SIG-M5 treated with dmso at 0.1 percent for 504 hours (cell line): ENCODE measurements at regions not wholly inside any gene's neighbourhood (a gene's known extent, or its start where the extent isn't known, plus 50 kb on each side); places are given as distances from the start of the nearest gene placed in this dataset.
"Not testable (repeated sequence)": the region's sequence is repeated elsewhere in the genome, so short reads cannot be mapped to it uniquely, and the experiment has no call there.

ENCODE experiments used
- DNase-seq: peaks from one replicate; lab custom pipeline; 2025; ENCODE audit not compliant: unreplicated experiment; lab: John Stamatoyannopoulos, UW

GRCh38 chr5:92944903-92945604 is 636.0 kb downstream of the NR2F1-AS1 start:
- no peak for DNase-seq

DNA sequence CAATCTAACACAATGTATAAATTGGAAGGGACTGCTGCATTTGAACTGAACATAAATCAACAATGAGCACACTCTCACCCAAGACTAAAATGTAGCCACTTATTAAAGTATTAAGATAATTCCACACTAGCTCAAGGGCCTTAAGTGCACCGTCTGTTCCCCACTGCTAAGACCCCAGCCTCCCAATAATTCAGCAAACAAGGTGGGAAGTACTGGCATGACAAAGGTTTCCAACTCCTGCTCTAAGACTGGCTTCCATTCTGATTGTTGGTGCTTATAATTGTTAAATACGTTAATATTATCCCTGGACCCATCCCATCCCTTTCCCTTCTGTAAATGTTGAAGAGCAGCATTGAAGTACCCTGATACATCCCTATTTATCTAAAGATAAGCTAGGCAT is 636.7 kb downstream of the NR2F1-AS1 start:
- no peak for DNase-seq

DNA sequence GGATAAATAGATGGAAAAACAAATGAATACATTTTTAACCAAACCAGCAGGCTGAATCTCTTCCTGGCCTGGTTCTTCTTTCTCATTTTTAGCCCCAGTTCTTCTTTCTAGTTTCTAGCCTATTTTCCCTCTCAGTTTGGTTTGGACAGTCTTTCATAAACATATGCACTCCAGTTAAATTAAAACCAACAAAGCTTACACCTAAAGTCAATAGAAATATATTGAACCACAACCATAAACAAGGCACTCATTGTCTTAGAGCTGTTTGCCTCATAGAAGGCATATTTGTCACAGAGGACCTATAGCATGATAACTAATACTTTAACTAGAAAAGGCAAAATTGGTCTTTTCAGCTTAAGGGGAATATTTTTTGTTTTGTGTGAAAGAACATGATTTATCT is 638.3 kb downstream of the NR2F1-AS1 start:
- no peak for DNase-seq

DNA sequence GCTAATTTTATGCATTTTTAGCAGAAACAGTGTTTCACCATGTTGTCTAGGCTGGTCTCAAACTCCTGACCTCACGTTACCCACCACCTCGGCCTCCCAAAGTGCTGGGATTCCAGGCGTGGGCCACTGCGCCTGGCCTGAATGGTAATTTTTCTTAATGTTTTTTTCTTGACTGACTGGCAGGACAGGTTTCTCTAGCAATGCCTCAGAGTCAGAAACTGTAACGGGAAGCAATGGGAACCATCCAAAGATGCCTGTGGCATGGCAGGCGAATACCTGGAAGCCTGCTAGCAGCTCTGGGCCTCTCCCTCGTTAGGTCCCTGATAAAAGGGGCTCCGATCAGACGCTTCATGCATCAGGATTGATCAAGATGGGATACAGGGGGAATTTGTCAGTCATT is 639.2 kb downstream of the NR2F1-AS1 start:
- no peak for DNase-seq

DNA sequence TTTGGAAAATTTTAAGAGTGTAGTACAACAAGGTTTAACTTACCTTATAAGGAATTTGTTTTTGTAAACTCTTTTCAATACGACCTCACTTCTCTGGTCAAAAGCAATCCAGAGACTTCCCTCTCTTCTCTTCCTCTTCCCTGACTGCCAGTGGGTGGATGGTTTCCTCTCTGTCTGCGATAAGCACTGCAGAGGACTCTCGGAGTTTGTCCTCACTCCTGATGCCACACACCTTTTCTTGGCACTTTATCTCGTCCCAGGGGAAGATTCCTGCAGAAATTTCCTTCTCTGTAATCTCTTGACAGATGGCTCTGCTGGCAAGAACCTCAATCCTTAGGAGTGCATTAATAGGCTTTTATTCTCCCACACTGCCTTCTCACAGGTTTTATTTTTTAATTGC is 641.6 kb downstream of the NR2F1-AS1 start:
- DNase-seq: no peak

DNA sequence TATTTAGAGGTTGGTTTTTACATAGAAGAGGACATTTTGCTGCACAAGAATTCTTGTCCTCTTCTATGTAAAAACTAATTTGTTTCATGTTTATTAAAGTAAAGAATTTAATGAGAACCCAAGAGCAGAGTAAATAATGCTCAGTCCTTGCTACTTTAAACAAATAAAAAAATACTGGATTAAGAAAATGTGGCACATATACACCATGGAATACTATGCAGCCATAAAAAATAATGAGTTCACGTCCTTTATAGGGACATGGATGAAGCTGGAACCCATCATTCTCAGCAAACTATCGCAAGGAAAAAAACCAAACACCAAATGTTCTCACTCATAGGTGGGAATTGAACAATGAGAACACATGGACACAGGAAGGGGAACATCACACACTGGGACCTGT is 643.6 kb downstream of the NR2F1-AS1 start:
- DNase-seq: not testable (repeated sequence)

- DNase-seq: no peak
Observed at GRCh38 chr5:92930057-92930456, 651.0 kb downstream of the NR2F1-AS1 start.

- no peak for DNase-seq
Observed at GRCh38 chr5:92927291-92927778, 653.7 kb downstream of the NR2F1-AS1 start.

- DNase-seq: no peak
Observed at GRCh38 chr5:92923885-92924284, 657.1 kb downstream of the NR2F1-AS1 start.

DNA sequence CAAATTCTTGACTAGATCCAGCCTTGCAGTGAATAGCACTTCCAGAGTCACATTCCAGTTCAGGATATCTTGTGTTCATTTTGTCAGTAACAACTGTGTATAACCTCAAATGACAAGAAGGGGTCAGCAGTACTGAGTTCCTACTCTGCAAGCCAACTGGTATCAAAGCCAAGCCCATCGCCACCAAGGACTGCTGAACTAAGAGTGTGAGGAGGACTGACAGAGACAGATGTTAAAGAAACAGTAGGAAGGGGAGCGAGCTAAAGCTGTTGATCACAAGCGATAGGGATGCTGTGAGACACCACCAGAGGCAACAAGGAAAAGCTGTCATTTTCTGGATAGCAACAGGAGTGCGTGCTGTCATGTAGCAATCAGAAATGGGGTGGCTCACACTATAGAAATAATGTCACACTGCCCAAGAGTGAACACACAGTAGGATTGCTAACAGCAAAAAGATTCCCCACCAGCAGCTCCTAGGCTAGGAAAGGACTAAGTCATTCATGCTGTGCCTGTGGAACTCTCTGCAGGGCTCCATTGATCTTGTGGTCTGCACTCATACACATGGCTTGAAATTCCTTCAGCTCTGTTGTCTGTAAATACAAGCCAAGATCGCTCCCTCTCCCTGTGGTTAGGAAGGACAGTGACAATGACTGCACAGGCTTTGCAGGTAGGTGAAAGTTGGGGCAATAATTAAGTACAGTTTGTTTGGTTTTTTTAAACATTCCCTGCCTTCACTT is 658.6 kb downstream of the NR2F1-AS1 start:
- no peak for DNase-seq

DNA sequence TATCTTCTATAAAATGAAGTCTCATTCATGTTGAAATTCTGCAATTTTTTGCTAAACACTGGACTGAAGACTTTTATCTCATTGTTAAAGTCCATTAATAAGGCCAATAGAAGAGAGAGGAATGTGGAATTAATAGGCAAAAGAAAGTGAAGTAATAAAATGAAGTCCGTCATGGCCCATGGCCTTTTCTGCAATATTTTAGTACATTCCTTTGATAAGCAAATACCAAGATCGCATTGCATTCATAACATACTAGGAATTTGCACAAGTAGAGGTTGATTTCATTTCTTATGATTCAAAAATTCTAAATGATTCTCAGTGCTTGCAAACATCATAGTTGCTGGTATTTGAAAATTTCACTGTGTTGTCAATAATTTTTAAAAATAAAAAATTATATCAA is 664.0 kb downstream of the NR2F1-AS1 start:
- DNase-seq: no peak

DNA sequence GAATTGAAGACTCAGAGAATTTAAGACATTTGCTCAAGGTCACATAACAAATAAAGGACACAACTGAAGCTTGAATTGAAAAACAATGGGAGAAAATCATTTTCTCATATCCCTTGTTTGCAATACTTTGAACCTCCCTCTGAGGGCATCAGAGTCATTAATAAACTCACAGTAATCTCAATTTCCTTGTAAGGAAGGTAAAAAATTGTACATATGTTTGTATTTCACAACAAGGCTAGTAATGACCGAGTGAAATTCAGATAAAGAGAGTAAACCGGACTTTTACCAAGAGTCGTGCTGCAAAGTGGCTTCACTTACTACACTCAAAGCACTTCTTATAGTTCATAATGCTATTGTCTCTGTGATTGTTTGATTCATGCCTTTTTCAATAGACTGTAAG is 665.0 kb downstream of the NR2F1-AS1 start:
- DNase-seq: no peak

DNA sequence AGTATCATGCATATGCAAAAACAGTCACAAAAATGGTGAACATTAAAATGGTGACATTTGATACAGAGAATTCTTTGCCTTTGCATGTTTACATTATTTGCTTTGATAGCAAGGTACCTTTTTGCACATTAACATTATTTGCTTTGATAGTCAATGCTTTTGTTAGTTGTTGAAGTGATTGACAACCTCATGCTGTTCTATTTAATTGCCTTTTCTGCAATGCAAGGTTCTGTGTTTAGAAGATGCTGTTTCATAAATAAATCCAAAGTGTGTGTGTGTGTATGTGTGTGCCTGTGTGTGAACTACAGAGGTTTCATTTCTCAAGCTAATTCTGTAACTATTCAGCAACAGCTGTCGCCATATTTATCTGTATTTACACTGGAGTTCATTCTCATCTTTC is 668.7 kb downstream of the NR2F1-AS1 start:
- no peak for DNase-seq

DNA sequence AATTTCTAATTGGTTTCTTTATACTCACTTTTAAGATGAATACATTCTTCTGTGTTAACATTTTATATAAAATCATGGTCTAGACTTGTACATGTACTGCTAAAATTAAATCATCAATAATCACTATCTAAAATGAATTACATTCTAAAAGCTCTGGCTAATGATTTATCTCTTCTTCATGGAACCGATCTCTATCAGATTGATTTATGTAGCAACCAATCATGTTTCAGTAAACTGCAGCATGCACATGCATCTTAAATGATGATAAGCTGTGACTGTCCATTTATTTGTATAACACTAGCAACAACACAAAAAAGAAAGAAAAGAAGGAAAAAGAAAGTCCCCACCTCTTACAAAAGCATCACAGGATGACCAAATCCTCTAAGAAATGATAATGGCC is 669.2 kb downstream of the NR2F1-AS1 start:
- no peak for DNase-seq

GRCh38 chr5:92911293-92911692 is 669.7 kb downstream of the NR2F1-AS1 start:
- no peak for DNase-seq

DNA sequence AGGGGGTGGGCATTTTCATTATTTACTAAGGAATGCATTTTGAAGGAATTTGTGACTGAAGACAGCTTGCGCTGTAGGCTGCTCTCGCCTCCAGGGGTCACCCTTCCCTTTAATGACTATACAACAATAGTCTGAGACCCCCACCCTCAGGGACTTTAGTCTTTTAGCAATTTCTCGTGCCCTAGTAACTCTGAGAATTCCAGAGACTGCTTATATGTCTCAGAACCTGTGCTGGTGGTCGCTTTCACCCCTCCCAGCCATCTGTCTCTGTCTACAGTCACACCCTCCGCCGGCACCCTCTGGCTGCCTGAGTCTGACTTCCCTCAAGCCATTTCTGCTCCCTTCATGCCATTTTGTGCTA is 671.4 kb downstream of the NR2F1-AS1 start:
- DNase-seq: no peak

- no peak for DNase-seq
Observed at GRCh38 chr5:92908952-92909601, 671.9 kb downstream of the NR2F1-AS1 start.

DNA sequence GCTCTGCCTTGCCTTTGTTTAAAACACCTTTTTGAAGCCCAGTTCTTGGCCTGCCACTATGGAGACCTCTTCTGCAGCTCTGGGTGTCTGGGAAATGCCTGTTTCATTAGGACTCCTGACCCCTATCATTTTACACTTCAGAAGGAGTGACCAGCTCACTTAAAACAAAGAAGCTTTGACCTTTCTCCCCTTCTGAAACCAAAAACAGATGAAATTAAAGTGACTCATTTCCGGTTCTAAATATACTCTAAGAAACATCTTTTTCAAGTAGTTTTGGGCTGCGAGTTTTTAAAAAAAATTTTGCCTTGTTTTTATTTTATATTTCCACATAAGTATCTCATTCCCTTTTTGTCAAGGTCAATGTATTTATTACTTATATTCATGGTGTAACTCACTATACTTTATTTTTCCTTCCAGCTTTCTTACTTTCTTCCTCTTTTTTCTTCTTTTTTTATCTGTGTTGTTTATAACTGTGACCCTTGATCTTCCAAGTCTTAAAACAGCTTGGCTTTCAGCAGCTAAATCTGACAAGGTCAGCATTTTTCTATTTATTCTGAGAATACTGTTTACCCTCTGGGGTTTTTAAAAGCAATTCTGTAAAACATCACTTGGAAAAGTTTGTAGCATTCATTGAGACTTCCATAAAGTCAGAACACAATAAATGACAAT is 672.9 kb downstream of the NR2F1-AS1 start:
- DNase-seq: no peak

DNA sequence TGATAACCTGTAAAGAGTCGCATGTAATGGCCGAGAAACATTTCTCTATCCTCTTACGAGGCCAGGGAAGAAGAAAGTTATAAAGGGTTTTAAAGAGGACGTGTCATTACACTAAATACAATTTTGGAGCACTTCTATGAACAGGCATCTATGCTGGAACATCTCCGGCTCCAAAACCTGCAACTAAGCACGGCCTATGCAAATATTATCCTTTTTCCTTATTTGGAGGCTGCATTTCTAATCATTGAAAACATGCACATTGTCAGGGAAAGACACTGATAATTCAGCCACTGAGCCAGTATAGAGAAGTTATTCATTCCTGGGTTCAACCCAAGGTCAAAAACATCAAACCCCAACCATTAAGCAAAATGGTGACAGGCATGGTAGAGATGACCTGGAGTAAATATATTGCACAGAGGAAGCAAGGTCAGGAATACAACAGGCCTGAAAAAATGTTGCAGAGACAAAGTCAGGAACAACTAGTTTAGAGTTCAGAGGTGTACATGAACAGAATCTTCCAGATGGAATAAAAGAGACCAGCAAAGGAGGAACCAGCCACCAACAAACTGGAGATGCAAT is 674.1 kb downstream of the NR2F1-AS1 start:
- DNase-seq: no peak

DNA sequence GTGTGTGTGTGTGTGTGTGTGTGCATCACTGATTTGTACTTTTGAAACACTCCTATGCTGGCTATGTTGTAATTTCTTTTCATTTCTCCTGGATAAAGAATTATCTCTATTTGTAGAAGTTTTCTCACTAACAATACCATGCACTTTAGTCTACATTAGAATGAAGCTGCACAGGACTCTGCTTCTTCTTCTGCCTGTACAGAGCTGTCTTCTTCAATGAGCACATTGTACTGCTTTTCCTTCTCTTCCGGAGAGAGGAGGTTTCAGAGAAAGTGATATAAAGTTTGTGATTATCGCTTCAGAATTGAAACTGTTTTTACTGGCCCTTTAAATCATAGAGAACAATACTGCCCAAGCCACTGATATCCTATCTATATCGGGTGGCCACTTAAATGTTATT is 677.0 kb downstream of the NR2F1-AS1 start:
- no peak for DNase-seq

- no peak for DNase-seq
Observed at GRCh38 chr5:92899611-92900010, 681.4 kb downstream of the NR2F1-AS1 start.
